ENCODE measurements at regions not wholly inside any gene's neighbourhood (a gene's known extent, or its start where the extent isn't known, plus 50 kb on each side); places are given as distances from the start of the nearest gene placed in this dataset.
A peak's percentile ranks its signal among the peaks of the same experiment; 100 is the strongest.

GRCh38 chrX:54615109-54615508, 85.1 kb downstream of the GNL3L start:
- intact Hi-C loops (cut with DNase I; ENCODE audit: low total_unique reads): no loop called here
- Histone ChIP-seq H3K9me3 (no peaks in the 10 kb centered on the region), H3K4me1 (no peaks in the 10 kb centered on the region), H3K27ac (no peak overlapping the region), H3K4me3 (no peak overlapping the region), H3K27me3 (no peaks in the 10 kb centered on the region), H3K36me3 (no peaks in the 10 kb centered on the region)
- no peak for TF ChIP-seq POLR2A (IDR thresholded peaks at IDR 0.05)
- TF ChIP-seq, protein P1, sequence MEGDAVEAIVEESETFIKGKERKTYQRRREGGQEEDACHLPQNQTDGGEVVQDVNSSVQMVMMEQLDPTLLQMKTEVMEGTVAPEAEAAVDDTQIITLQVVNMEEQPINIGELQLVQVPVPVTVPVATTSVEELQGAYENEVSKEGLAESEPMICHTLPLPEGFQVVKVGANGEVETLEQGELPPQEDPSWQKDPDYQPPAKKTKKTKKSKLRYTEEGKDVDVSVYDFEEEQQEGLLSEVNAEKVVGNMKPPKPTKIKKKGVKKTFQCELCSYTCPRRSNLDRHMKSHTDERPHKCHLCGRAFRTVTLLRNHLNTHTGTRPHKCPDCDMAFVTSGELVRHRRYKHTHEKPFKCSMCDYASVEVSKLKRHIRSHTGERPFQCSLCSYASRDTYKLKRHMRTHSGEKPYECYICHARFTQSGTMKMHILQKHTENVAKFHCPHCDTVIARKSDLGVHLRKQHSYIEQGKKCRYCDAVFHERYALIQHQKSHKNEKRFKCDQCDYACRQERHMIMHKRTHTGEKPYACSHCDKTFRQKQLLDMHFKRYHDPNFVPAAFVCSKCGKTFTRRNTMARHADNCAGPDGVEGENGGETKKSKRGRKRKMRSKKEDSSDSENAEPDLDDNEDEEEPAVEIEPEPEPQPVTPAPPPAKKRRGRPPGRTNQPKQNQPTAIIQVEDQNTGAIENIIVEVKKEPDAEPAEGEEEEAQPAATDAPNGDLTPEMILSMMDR (IDR thresholded peaks at IDR 0.05): no peak
- DNase-seq: no peak

GRCh38 chrX:54633641-54634040, 103.6 kb downstream of the GNL3L start:
- Histone ChIP-seq H3K36me3 (no peaks in the 10 kb centered on the region), H3K27me3 (no peaks in the 10 kb centered on the region), H3K4me1 (no peaks in the 10 kb centered on the region), H3K9me3 (no peaks in the 10 kb centered on the region), H3K27ac (no peak overlapping the region), H3K4me3 (no peak overlapping the region)
- intact Hi-C loops (cut with DNase I; ENCODE audit: low total_unique reads): no loop called here
- DNase-seq: no peak
- TF ChIP-seq POLR2A (IDR thresholded peaks at IDR 0.05): no peak
- TF ChIP-seq, protein P1 (IDR thresholded peaks at IDR 0.05): no peak

DNA sequence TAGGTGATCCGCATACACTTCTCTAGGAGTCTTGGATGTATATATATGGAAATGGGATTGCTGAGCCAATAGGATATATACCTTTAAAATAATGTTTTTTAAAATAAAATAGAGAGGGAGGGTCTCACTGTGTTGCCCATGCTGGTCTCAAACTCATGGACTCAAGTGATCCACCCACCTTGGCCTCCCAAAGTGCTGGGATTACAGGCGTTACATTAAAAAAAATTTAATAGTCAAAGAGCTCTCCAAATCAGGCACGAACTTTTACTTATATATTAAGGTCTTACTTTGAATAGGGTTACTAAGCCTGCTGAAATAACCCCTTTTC, 109.0 kb downstream of the GNL3L start:
- Histone ChIP-seq H3K4me1 (no peaks in the 10 kb centered on the region), H3K27me3 (no peaks in the 10 kb centered on the region), H3K36me3 (no peaks in the 10 kb centered on the region), H3K4me3 (peak overlapping the region in 1 of 2 donors; percentile 37), H3K27ac (peak overlapping the region; percentile 86 to 91), H3K9me3 (no peaks in the 10 kb centered on the region)
- TF ChIP-seq POLR2A (IDR thresholded peaks at IDR 0.05): no peak
- TF ChIP-seq, protein P1 (IDR thresholded peaks at IDR 0.05): no peak
- no peak for DNase-seq
- intact Hi-C loops (cut with DNase I; ENCODE audit: low total_unique reads): no loop called here

DNA sequence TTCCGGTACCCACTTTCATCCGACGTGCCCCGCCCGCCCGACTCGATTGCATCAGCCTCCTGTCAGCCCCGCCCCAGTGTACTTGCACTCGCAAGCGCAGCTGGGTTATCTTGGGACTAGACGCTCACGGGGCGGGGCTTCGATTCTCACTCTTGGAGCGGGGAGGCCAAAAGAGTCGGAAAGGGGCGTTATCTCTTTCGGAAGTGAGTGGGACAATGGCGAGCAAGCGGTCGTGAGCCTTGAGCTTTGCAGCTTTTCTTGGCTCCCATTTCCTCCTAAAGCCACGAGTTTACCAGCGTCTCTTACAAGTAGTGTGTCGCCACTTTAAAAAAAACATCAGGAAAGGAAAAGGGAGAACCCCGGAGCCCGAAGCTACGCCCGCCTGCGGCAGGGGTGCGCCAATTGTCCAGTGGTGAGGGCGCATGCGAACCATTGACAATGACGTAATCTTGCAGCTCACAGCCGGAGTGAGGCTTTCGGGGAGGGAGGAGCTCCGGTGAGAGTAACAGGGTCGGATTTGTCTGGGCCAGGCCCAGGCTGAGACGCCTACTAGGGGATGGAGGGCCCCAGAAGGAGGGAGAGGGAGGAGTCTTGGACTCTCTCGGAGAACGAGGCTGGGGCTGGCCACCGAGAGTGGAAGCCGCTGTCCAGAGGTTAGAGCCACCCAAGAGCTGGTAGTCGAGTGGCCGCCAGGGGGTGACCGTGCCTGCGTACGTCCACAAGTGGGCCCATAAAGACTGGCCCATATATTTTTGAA, 109.5 kb downstream of the GNL3L start:
- DNase-seq: peak; percentile 92 to 97
- Histone ChIP-seq H3K9me3 (no peaks in the 10 kb centered on the region), H3K27me3 (no peaks in the 10 kb centered on the region), H3K36me3 (no peaks in the 10 kb centered on the region), H3K27ac (peak overlapping the region; percentile 86 to 91), H3K4me3 (peak overlapping the region; percentile 37 to 42), H3K4me1 (no peaks in the 10 kb centered on the region)
- intact Hi-C loops (cut with DNase I; ENCODE audit: low total_unique reads): no loop called here
- TF ChIP-seq, protein P1 (IDR thresholded peaks at IDR 0.05): peak in 3 of 4 experiments; percentile 48 to 60 (median 50)
- TF ChIP-seq POLR2A (IDR thresholded peaks at IDR 0.05): peak; percentile 37 to 49

GRCh38 chrX:54640103-54640690, 110.2 kb downstream of the GNL3L start:
- intact Hi-C loops (cut with DNase I; ENCODE audit: low total_unique reads): no loop called here
- H3K27me3 ChIP-seq: no peaks in the 10 kb centered on the region

More at GRCh38 chrX:54640103-54640690, 110.2 kb downstream of the GNL3L start:
- TF ChIP-seq POLR2A (IDR thresholded peaks at IDR 0.05): no peak
- TF ChIP-seq, protein P1 (IDR thresholded peaks at IDR 0.05): no peak
- H3K4me1 ChIP-seq: no peaks in the 10 kb centered on the region
- H3K9me3 ChIP-seq: no peaks in the 10 kb centered on the region
- peak overlapping the region; percentile 86 to 91 for H3K27ac ChIP-seq
- H3K36me3 ChIP-seq: no peaks in the 10 kb centered on the region
- DNase-seq: no peak
- peak overlapping the region; percentile 37 to 42 for H3K4me3 ChIP-seq
